Tibial nerve (tissue), 4 donors: ENCODE measurements at regions not wholly inside any gene's neighbourhood (a gene's known extent, or its start where the extent isn't known, plus 50 kb on each side); places are given as distances from the start of the nearest gene placed in this dataset.

ENCODE experiments used
- DNase-seq, 2 donors: peaks; one replicate each; pipeline ENCODE4 v3.0.0-alpha.2; 2019; ENCODE audit warnings: low spot score in 2 of 2
- H3K27ac ChIP-seq, 4 donors: fragments of 200-600 bp; sonication (generic) in 3 of 4; one replicate each; pipeline ENCODE4 v1.5.1; 2017 to 2019; ENCODE audit warnings: mild to moderate bottlenecking in 1 of 4
- H3K27me3 ChIP-seq, 2 donors: fragments of 200-600 bp; sonication (generic) in 1 of 2; one replicate each; pipeline versions ENCODE4 v1.5.1 to v1.6.0; 2017 to 2019
- H3K36me3 ChIP-seq, 3 donors: fragments of 200-600 bp; sonication (generic); one replicate each; pipeline ENCODE4 v1.5.1; 2018 to 2019
- H3K4me1 ChIP-seq, 4 donors: fragments of 200-600 bp; sonication (generic) in 3 of 4; one replicate each; pipeline ENCODE4 v1.5.1; 2017 to 2019
- H3K4me3 ChIP-seq, 4 donors: fragments of 200-600 bp; sonication (generic) in 3 of 4; one replicate each; pipeline ENCODE4 v1.5.1; 2017 to 2019; ENCODE audit warnings: mild to moderate bottlenecking in 1 of 4, moderate library complexity in 1 of 4
- H3K9me3 ChIP-seq, 4 donors: fragments of 200-600 bp; sonication (generic) in 3 of 4; one replicate each; pipeline ENCODE4 v1.5.1; 2017 to 2019
- EP300 ChIP-seq, 2 donors: sonication (generic); formaldehyde crosslinking; IDR thresholded peaks; one replicate each; pipeline ENCODE4 v1.6.1; 2017; ENCODE audit warnings: antibody characterized with exemption in 2 of 2, mild to moderate bottlenecking in 1 of 2
- POLR2A ChIP-seq, 2 donors: fragments of 450-650 bp; IDR thresholded peaks; one replicate each; pipeline ENCODE4 v1.6.1; 2017; ENCODE audit warnings: antibody characterized with exemption in 2 of 2, mild to moderate bottlenecking in 2 of 2, moderate library complexity in 2 of 2
- WGBS, 2 donors: methylation state at CpG; one replicate each; pipeline ENCODE4 v1.1.5; 2018; 5-methylcytosine and 5-hydroxymethylcytosine counted together
- TF ChIP-seq, protein P1 (sequence below), 5 experiments: fragments of 200-600 bp in 3 of 5; fragments of 450-650 bp in 2 of 5; sonication (generic) in 3 of 5; IDR thresholded peaks; one replicate each; pipeline ENCODE4 v1.5.1; 2016 to 2019; ENCODE audit warnings: antibody characterized with exemption in 5 of 5, mild to moderate bottlenecking in 3 of 5, moderate library complexity in 2 of 5

DNA sequence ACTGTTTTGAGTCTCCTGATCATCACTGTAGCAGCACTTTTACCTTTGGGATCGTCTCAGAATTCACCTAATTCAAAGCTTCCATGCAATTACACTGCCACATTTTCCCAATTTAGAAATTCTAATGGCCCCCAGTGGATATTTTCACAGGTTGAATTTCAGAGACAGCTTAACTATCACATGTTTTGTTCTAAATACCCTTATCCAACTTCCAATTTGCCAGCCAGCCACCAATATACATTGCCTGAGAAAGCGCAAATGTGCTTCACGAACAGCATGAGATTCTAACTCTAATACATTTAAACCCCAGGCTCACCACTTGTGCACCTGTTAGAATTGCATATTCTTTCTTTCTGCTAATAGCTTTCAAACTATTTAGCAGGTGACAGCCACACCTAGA, 1160.9 kb upstream of the TMEM132C start:
- WGBS, 2 donors = 91 to 100% methylated on average over 3 of the region's 3 CpGs
- DNase-seq = no peak
- Histone ChIP-seq H3K4me1 (no peaks in the 10 kb centered on the region), H3K4me3 (no peak overlapping the region), H3K9me3 (no peaks in the 10 kb centered on the region), H3K27me3 (peaks cover 0 to 3% of the 10 kb centered on the region in 2 donors), H3K27ac (no peak overlapping the region), H3K36me3 (no peaks in the 10 kb centered on the region)
- TF ChIP-seq, protein P1, sequence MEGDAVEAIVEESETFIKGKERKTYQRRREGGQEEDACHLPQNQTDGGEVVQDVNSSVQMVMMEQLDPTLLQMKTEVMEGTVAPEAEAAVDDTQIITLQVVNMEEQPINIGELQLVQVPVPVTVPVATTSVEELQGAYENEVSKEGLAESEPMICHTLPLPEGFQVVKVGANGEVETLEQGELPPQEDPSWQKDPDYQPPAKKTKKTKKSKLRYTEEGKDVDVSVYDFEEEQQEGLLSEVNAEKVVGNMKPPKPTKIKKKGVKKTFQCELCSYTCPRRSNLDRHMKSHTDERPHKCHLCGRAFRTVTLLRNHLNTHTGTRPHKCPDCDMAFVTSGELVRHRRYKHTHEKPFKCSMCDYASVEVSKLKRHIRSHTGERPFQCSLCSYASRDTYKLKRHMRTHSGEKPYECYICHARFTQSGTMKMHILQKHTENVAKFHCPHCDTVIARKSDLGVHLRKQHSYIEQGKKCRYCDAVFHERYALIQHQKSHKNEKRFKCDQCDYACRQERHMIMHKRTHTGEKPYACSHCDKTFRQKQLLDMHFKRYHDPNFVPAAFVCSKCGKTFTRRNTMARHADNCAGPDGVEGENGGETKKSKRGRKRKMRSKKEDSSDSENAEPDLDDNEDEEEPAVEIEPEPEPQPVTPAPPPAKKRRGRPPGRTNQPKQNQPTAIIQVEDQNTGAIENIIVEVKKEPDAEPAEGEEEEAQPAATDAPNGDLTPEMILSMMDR (IDR thresholded peaks at IDR 0.05) = no peak
- no peak for TF ChIP-seq EP300 (IDR thresholded peaks at IDR 0.05)
- TF ChIP-seq POLR2A (IDR thresholded peaks at IDR 0.05) = no peak

- no peak overlapping the region for H3K27ac ChIP-seq
Observed at GRCh38 chr12:127106697-127107096, 1160.3 kb upstream of the TMEM132C start.

DNA sequence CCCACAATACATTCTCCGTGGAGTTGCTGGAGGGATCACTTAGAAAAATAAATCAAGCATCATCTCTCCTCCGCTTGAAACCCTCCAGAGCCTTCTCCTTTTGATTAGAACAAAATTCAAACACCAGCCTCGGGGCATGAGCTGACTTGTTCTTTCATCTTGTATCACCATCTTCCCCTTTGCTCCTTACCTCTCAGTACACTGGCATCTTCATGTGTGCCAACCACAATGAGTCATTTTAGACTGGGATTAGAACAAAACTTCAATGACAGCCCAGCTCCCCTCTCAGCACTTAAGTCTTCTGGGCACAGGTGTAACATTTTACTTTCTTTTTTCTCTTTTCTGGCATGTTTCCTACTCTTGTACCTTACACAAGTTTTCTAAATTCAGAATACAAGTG, 1159.2 kb upstream of the TMEM132C start:
- no peak overlapping the region for H3K27ac ChIP-seq
- no peak overlapping the region for H3K4me3 ChIP-seq
- peaks cover 0 to 3% of the 10 kb centered on the region in 2 donors for H3K27me3 ChIP-seq
- H3K36me3 ChIP-seq = no peaks in the 10 kb centered on the region
- no peaks in the 10 kb centered on the region for H3K4me1 ChIP-seq
- WGBS, 2 donors = 82 to 94% methylated on average over 3 of the region's 3 CpGs
- DNase-seq = no peak
- no peaks in the 10 kb centered on the region for H3K9me3 ChIP-seq
- no peak for TF ChIP-seq POLR2A (IDR thresholded peaks at IDR 0.05)
- no peak for TF ChIP-seq EP300 (IDR thresholded peaks at IDR 0.05)
- TF ChIP-seq, protein P1 (IDR thresholded peaks at IDR 0.05) = no peak

More at GRCh38 chr12:127106697-127107096, 1160.3 kb upstream of the TMEM132C start:
- H3K4me1 ChIP-seq = no peaks in the 10 kb centered on the region
- H3K36me3 ChIP-seq = no peaks in the 10 kb centered on the region
- no peaks in the 10 kb centered on the region for H3K9me3 ChIP-seq
- H3K4me3 ChIP-seq = no peak overlapping the region
- DNase-seq = no peak
- H3K27me3 ChIP-seq = peaks cover 0 to 3% of the 10 kb centered on the region in 2 donors
- 69 to 83% methylated on average over 1 of the region's 1 CpG for WGBS, 2 donors
- TF ChIP-seq POLR2A (IDR thresholded peaks at IDR 0.05) = no peak
- TF ChIP-seq, protein P1 (IDR thresholded peaks at IDR 0.05) = no peak
- no peak for TF ChIP-seq EP300 (IDR thresholded peaks at IDR 0.05)

DNA sequence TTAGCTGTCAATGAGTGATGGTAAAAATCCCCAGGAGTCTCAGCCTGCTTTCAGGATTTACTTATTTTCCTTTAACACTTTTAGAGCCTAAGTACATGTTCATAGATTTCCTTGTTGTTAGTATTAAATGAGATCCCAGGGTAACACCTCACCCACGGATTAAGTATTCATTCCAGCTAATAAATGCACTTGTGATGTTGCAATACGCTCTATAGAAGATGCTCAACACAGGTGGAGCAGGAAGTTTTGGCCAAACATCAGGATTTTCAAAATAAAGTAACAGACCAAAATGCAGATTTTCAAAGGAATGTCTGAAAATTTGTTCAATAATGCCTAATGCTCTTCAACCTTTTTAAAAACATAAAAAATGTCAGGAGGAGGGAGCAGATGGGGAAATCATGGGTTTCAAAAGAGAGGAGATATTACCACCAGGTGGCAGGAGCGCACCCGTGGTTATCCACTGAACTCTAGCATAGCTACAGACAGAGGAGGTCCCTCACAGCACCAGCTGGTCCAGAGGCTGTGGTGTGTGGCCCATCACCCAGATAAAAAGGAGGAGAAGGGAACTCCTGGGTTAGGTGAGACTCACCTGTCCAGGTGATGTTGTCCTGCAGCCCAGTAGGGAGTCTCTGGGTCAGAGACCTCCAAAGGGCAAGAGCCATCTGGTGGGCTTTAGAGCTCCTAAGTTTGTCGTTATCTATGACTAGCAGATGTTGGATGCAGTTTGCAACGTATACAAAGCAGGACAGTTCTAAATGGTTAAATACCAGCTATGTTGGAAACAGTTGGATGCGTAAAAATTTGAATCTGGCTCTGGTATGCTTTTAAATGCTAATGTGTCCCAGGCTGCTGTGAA, 1158.4 kb upstream of the TMEM132C start:
- DNase-seq = peak; percentile 18 to 75
- WGBS, 2 donors = 45 to 53% methylated on average over 7 of the region's 7 CpGs
- H3K36me3 ChIP-seq = no peaks in the 10 kb centered on the region

GRCh38 chr12:127113945-127114344, 1153.0 kb upstream of the TMEM132C start:
- no peak overlapping the region for H3K4me3 ChIP-seq
- H3K27me3 ChIP-seq = no peaks in the 10 kb centered on the region
- DNase-seq = no peak
- H3K27ac ChIP-seq = no peak overlapping the region
- H3K4me1 ChIP-seq = no peaks in the 10 kb centered on the region
- no peaks in the 10 kb centered on the region for H3K36me3 ChIP-seq
- WGBS, 2 donors = 53 to 55% methylated on average over 2 of the region's 2 CpGs
- H3K9me3 ChIP-seq = no peaks in the 10 kb centered on the region
- TF ChIP-seq POLR2A (IDR thresholded peaks at IDR 0.05) (no peak), EP300 (IDR thresholded peaks at IDR 0.05) (no peak)
- TF ChIP-seq, protein P1 (IDR thresholded peaks at IDR 0.05) = no peak

More for the DNA sequence above, 1158.4 kb upstream of the TMEM132C start:
- TF ChIP-seq POLR2A (IDR thresholded peaks at IDR 0.05) = no peak
- TF ChIP-seq EP300 (IDR thresholded peaks at IDR 0.05) = no peak
- TF ChIP-seq, protein P1 (IDR thresholded peaks at IDR 0.05) = peak; percentile 26 to 66 (median 51)
- Histone ChIP-seq H3K4me3 (no peak overlapping the region), H3K4me1 (no peaks in the 10 kb centered on the region), H3K27ac (no peak overlapping the region), H3K9me3 (no peaks in the 10 kb centered on the region), H3K27me3 (peaks cover 0 to 3% of the 10 kb centered on the region in 2 donors)
